Osteoblast (primary cell): ENCODE measurements at regions not wholly inside any gene's neighbourhood (a gene's known extent, or its start where the extent isn't known, plus 50 kb on each side); places are given as distances from the start of the nearest gene placed in this dataset.

Experiments used
- DNase-seq: peaks from one replicate; pipeline ENCODE4 v3.0.0; 2011; ENCODE audit warnings: low spot score, mixed read lengths; ENCODE audit not compliant: insufficient read length; ENCODE audit errors: missing footprints
- H2AFZ ChIP-seq: 2 replicates; pipeline ENCODE4 v1.6.0; 2011; ENCODE audit warnings: mild to moderate bottlenecking, low read length
- H3K27ac ChIP-seq: 2 replicates; pipeline ENCODE4 v1.5.1; 2011; ENCODE audit warnings: mild to moderate bottlenecking, low read depth, low read length, moderate library complexity
- H3K27me3 ChIP-seq: 2 replicates; pipeline ENCODE4 v1.6.0; 2012; ENCODE audit warnings: mild to moderate bottlenecking, control low read depth, inconsistent platforms, low read length, moderate library complexity; ENCODE audit not compliant: insufficient read depth
- H3K36me3 ChIP-seq: 2 replicates; pipeline ENCODE4 v1.5.1; 2011; ENCODE audit warnings: mild to moderate bottlenecking, low read length, control low read depth, moderate library complexity; ENCODE audit not compliant: insufficient read depth
- H3K4me1 ChIP-seq: 2 replicates; pipeline ENCODE4 v1.5.1; 2011; ENCODE audit warnings: mild to moderate bottlenecking, low read length, control low read depth, moderate library complexity; ENCODE audit not compliant: insufficient read depth
- H3K4me2 ChIP-seq: 2 replicates; pipeline ENCODE4 v1.6.0; 2011; ENCODE audit warnings: mild to moderate bottlenecking, low read length; ENCODE audit not compliant: insufficient read depth
- H3K4me3 ChIP-seq: fragments of 200-600 bp; sonication (generic); 3 replicates; pipeline ENCODE4 v1.5.1; 2012; ENCODE audit warnings: mild to moderate bottlenecking, low read length, inconsistent platforms; ENCODE audit not compliant: insufficient read depth
- H3K79me2 ChIP-seq: 2 replicates; pipeline ENCODE4 v1.6.0; 2012; ENCODE audit warnings: mild to moderate bottlenecking, low read length, control low read depth, inconsistent platforms; ENCODE audit not compliant: insufficient read depth
- H3K9me3 ChIP-seq: 2 replicates; pipeline ENCODE4 v1.5.1; 2011; ENCODE audit warnings: low read depth, low read length, control low read depth
- H4K20me1 ChIP-seq: 2 replicates; pipeline ENCODE4 v1.6.0; 2012; ENCODE audit warnings: mild to moderate bottlenecking, low read length, control low read depth; ENCODE audit not compliant: insufficient read depth
- TF ChIP-seq, protein P1 (sequence below): IDR thresholded peaks from 2 replicates; pipeline ENCODE4 v1.5.1; 2011; ENCODE audit warnings: mild to moderate bottlenecking, low read depth, low read length, moderate library complexity; ENCODE audit errors: extremely low read depth

DNA sequence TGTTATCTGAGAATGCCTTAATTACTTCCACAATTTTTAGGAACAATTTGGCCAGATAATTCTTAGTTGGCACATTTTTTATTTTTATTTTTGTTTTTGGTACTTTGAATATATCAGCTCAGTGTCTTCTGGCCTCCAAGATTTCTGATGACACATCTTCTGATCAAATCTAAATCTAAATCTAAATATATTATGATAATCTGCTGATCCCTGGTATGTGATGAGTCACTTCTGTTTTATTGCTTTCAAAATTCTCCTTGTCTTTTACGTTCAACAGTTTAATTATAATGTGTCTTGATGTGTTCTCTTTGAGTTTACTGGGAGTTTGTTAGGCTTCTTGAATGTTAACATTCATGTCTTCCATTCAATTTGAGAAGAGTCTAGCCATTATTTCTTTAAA is 436.8 kb downstream of the CDH9 start:
- Histone ChIP-seq H4K20me1 (no peaks in the 10 kb centered on the region), H3K79me2 (no peaks in the 10 kb centered on the region), H3K27ac (no peak overlapping the region), H3K27me3 (no peaks in the 10 kb centered on the region), H3K4me1 (no peaks in the 10 kb centered on the region), H2AFZ (no peak overlapping the region), H3K9me3 (peaks cover 4% of the 10 kb centered on the region), H3K36me3 (no peaks in the 10 kb centered on the region), H3K4me2 (no peak overlapping the region), H3K4me3 (no peak overlapping the region)
- TF ChIP-seq, protein P1, sequence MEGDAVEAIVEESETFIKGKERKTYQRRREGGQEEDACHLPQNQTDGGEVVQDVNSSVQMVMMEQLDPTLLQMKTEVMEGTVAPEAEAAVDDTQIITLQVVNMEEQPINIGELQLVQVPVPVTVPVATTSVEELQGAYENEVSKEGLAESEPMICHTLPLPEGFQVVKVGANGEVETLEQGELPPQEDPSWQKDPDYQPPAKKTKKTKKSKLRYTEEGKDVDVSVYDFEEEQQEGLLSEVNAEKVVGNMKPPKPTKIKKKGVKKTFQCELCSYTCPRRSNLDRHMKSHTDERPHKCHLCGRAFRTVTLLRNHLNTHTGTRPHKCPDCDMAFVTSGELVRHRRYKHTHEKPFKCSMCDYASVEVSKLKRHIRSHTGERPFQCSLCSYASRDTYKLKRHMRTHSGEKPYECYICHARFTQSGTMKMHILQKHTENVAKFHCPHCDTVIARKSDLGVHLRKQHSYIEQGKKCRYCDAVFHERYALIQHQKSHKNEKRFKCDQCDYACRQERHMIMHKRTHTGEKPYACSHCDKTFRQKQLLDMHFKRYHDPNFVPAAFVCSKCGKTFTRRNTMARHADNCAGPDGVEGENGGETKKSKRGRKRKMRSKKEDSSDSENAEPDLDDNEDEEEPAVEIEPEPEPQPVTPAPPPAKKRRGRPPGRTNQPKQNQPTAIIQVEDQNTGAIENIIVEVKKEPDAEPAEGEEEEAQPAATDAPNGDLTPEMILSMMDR = no peak
- no peak for DNase-seq

DNA sequence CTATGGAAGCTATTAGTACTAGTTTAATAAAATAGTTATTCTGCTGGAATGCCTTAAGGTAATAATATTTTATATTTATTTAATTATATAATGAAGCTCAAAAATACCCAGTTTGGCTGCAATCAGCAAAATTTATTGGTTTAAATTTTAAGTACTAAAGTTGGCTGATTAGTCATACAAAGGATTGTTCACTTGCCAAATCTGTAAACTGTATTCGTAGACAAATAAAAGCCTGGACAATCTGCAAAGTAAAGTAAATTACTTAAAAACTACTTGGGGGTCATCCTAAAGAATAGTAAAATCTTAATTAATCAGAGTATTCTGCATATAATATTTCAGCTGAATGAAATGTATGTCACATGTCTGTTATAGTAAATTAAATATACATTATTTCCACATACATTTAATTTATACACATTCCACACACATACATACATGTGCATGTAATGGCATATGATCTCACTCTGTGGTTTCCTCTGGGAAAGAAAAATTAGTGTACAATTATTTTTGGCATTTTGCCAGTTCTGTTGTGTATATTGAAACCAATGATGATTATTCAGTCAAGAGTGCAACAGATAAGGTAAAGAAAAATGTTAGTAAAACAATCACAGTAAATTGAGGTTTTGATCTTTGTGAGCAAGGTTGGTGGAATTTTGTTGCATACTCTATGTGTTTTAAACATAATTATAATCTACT is 455.9 kb downstream of the CDH9 start:
- H3K36me3 ChIP-seq = no peaks in the 10 kb centered on the region
- no peaks in the 10 kb centered on the region for H4K20me1 ChIP-seq
- no peaks in the 10 kb centered on the region for H3K4me1 ChIP-seq
- DNase-seq = no peak
- TF ChIP-seq, protein P1 = no peak
- H2AFZ ChIP-seq = no peak overlapping the region
- no peaks in the 10 kb centered on the region for H3K79me2 ChIP-seq
- H3K4me3 ChIP-seq = no peak overlapping the region
- H3K27ac ChIP-seq = no peak overlapping the region
- no peaks in the 10 kb centered on the region for H3K27me3 ChIP-seq
- H3K4me2 ChIP-seq = no peak overlapping the region
- H3K9me3 ChIP-seq = no peaks in the 10 kb centered on the region

DNA sequence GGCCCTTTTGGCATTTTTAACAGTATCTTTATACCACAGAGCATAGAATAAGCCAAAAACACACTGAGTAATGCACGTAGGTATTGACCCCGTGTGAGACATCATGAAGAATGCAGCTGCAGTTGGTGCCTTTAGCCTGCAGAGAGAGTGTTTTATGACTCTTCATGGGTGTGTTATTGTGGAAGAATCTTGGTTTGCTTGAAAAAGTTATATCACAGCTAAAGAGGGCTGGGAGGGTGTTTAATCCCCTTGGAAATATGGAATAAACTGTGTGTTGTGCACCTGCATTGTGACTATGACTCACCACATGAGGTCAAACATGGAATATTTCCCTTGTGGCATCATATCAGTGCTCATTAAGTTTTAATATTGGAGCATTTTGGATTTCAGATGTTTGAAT is 458.7 kb downstream of the CDH9 start:
- TF ChIP-seq, protein P1 = no peak
- H3K79me2 ChIP-seq = no peaks in the 10 kb centered on the region
- H4K20me1 ChIP-seq = no peaks in the 10 kb centered on the region
- no peak overlapping the region for H2AFZ ChIP-seq
- no peak for DNase-seq
- H3K27me3 ChIP-seq = no peaks in the 10 kb centered on the region
- H3K4me2 ChIP-seq = no peak overlapping the region
- no peaks in the 10 kb centered on the region for H3K9me3 ChIP-seq
- no peak overlapping the region for H3K4me3 ChIP-seq
- H3K27ac ChIP-seq = no peak overlapping the region
- no peaks in the 10 kb centered on the region for H3K4me1 ChIP-seq
- H3K36me3 ChIP-seq = no peaks in the 10 kb centered on the region

DNA sequence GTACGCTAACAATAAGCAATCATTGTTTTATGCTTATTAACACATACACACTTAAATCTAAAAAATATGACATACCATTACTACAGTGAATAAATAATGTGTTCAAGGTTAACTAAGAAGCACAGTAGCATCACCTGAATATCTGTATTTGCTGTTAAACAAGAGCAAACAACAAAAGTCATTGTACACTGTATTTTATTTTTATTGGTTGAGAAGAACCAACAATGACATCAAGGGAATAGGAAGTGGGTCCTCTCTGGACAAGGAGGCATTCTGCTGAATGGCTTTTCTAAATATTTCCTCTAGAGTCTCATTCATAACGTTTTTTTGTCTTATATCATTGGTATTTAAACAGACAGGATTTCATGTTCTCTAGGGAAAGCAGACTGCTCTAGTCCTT is 460.4 kb downstream of the CDH9 start:
- Histone ChIP-seq H2AFZ (no peak overlapping the region), H3K9me3 (no peaks in the 10 kb centered on the region), H3K4me1 (no peaks in the 10 kb centered on the region), H4K20me1 (no peaks in the 10 kb centered on the region), H3K79me2 (no peaks in the 10 kb centered on the region), H3K4me3 (no peak overlapping the region), H3K27ac (no peak overlapping the region), H3K27me3 (no peaks in the 10 kb centered on the region), H3K36me3 (no peaks in the 10 kb centered on the region), H3K4me2 (no peak overlapping the region)
- DNase-seq = no peak
- TF ChIP-seq, protein P1 = no peak
